GM21825 (cell line): ENCODE measurements at regions not wholly inside any gene's neighbourhood (a gene's known extent, or its start where the extent isn't known, plus 50 kb on each side); places are given as distances from the start of the nearest gene placed in this dataset.
"Not testable (repeated sequence)": the region's sequence is repeated elsewhere in the genome, so short reads cannot be mapped to it uniquely, and the experiment has no call there.

Experiments used
- ATAC-seq: cut with Tn5 transposase; IDR thresholded peaks from one replicate; pipeline ENCODE4 v1.9.1; 2021; ENCODE audit warnings: mild to moderate bottlenecking, moderate library complexity; ENCODE audit not compliant: unreplicated experiment

GRCh38 chr13:83024232-83024631 is 858.0 kb downstream of the SLITRK1 start:
- ATAC-seq = no peak

- ATAC-seq = no peak
Measured at GRCh38 chr13:83019986-83020385, 862.3 kb downstream of the SLITRK1 start.

GRCh38 chr13:83009987-83010386 is 872.3 kb downstream of the SLITRK1 start:
- no peak for ATAC-seq

- ATAC-seq = no peak
Measured at GRCh38 chr13:83008212-83008929, 873.9 kb downstream of the SLITRK1 start.

GRCh38 chr13:83007226-83007625 is 875.0 kb downstream of the SLITRK1 start:
- ATAC-seq = no peak

- no peak for ATAC-seq
Measured at GRCh38 chr13:83003185-83003584, 879.1 kb downstream of the SLITRK1 start.

- no peak for ATAC-seq
Measured at GRCh38 chr13:82993417-82993816, 888.9 kb downstream of the SLITRK1 start.

GRCh38 chr13:82976499-82976898 is 905.8 kb downstream of the SLITRK1 start:
- no peak for ATAC-seq

GRCh38 chr13:82963226-82964099 is 918.8 kb downstream of the SLITRK1 start:
- ATAC-seq = no peak

GRCh38 chr13:82962397-82962796 is 919.9 kb downstream of the SLITRK1 start:
- ATAC-seq = no peak

- ATAC-seq = no peak
Measured at GRCh38 chr13:82961757-82962156, 920.5 kb downstream of the SLITRK1 start.

GRCh38 chr13:82952336-82952735 is 929.9 kb downstream of the SLITRK1 start:
- ATAC-seq = not testable (repeated sequence)

GRCh38 chr13:82947683-82948082 is 934.6 kb downstream of the SLITRK1 start:
- ATAC-seq = no peak

GRCh38 chr13:82947191-82947621 is 935.1 kb downstream of the SLITRK1 start:
- no peak for ATAC-seq

GRCh38 chr13:82938644-82939043 is 943.6 kb downstream of the SLITRK1 start:
- ATAC-seq = no peak

- no peak for ATAC-seq
Measured at GRCh38 chr13:82934000-82934399, 948.3 kb downstream of the SLITRK1 start.

- ATAC-seq = no peak
Measured at GRCh38 chr13:82925114-82925513, 957.2 kb downstream of the SLITRK1 start.

GRCh38 chr13:82917984-82918383 is 964.3 kb downstream of the SLITRK1 start:
- no peak for ATAC-seq

- no peak for ATAC-seq
Measured at GRCh38 chr13:82912564-82912963, 969.7 kb downstream of the SLITRK1 start.

GRCh38 chr13:82905071-82905470 is 977.2 kb downstream of the SLITRK1 start:
- ATAC-seq = no peak

- ATAC-seq = no peak
Measured at GRCh38 chr13:82900453-82900852, 981.8 kb downstream of the SLITRK1 start.

- ATAC-seq = no peak
Measured at GRCh38 chr13:82898586-82898985, 983.7 kb downstream of the SLITRK1 start.
